HEK293 (cell line): ENCODE measurements at regions not wholly inside any gene's neighbourhood (a gene's known extent, or its start where the extent isn't known, plus 50 kb on each side); places are given as distances from the start of the nearest gene placed in this dataset.

Experiments
- CTCF ChIA-PET: fragments of 350-600 bp; formaldehyde crosslinking; extraction: SDS; loops from one replicate; lab custom pipeline; 2021; ENCODE audit warnings: antibody characterized with exemption; lab: Yijun Ruan, JAX
- POLR2A ChIA-PET: fragments of 300-600 bp; formaldehyde crosslinking; extraction: SDS; loops from one replicate; lab custom pipeline; 2020; ENCODE audit warnings: antibody characterized with exemption, inconsistent platforms; lab: Yijun Ruan, JAX
- H3K27ac ChIP-seq: fragments of 200-500 bp; sonication (Bioruptor generic); 2 replicates; pipeline ENCODE4 v1.5.1; 2014; ENCODE audit warnings: low read depth, low read length, control low read depth, inconsistent platforms; ENCODE audit errors: extremely low read depth
- H3K36me3 ChIP-seq, 2 experiments: fragments of 200-500 bp in 1 of 2; sonication (Bioruptor generic) in 1 of 2; 1 replicate in 1 of 2; 2 replicates in 1 of 2; pipeline ENCODE4 v1.5.1; 2014 to 2017; ENCODE audit warnings: inconsistent platforms in 2 of 2, low read length in 2 of 2; ENCODE audit not compliant: control insufficient read depth in 2 of 2, insufficient read depth in 1 of 2
- H3K4me1 ChIP-seq: fragments of 200-500 bp; sonication (Bioruptor generic); 2 replicates; pipeline ENCODE4 v1.5.1; 2014; ENCODE audit warnings: mild to moderate bottlenecking, low read length, inconsistent platforms; ENCODE audit not compliant: control insufficient read depth, insufficient read depth
- H3K4me3 ChIP-seq: 2 replicates; pipeline ENCODE4 v1.5.1; 2011; ENCODE audit warnings: low read depth, mild to moderate bottlenecking, control low read depth, low read length, moderate library complexity
- H3K9me3 ChIP-seq: fragments of 200-500 bp; sonication (Bioruptor generic); 2 replicates; pipeline ENCODE4 v1.5.1; 2014; ENCODE audit warnings: low read depth, low read length, inconsistent platforms; ENCODE audit not compliant: control insufficient read depth, insufficient read depth
- BCL11B ChIP-seq: fragments of 450-650 bp; formaldehyde crosslinking; IDR thresholded peaks from 2 replicates; pipeline ENCODE4 v1.5.1; 2016; ENCODE audit warnings: low read depth, missing biosample characterization, missing genetic modification characterization
- FEZF1 ChIP-seq: fragments of 450-650 bp; formaldehyde crosslinking; IDR thresholded peaks from 2 replicates; pipeline ENCODE4 v1.5.1; 2016; ENCODE audit warnings: missing biosample characterization, missing genetic modification characterization
- REPIN1 ChIP-seq: fragments of 450-650 bp; formaldehyde crosslinking; IDR thresholded peaks from 2 replicates; pipeline ENCODE4 v1.5.1; 2017; ENCODE audit warnings: missing biosample characterization, missing genetic modification characterization, low read depth
- SALL2 ChIP-seq: fragments of 450-650 bp; formaldehyde crosslinking; IDR thresholded peaks from 2 replicates; pipeline ENCODE4 v1.5.0; 2017; ENCODE audit warnings: missing biosample characterization, mild to moderate bottlenecking, missing genetic modification characterization, borderline replicate concordance
- ZBTB11 ChIP-seq: fragments of 450-650 bp; formaldehyde crosslinking; conservative IDR thresholded peaks from 2 replicates; pipeline ENCODE4 v1.5.1; 2016; ENCODE audit warnings: low read depth, missing biosample characterization, missing genetic modification characterization
- ZNF112 ChIP-seq: fragments of 450-650 bp; formaldehyde crosslinking; IDR thresholded peaks from 2 replicates; pipeline ENCODE4 v1.5.0; 2017; ENCODE audit warnings: missing biosample characterization, missing genetic modification characterization
- ZNF114 ChIP-seq: fragments of 450-650 bp; formaldehyde crosslinking; IDR thresholded peaks from 2 replicates; pipeline ENCODE4 v1.5.0; 2017; ENCODE audit warnings: missing biosample characterization, missing genetic modification characterization
- ZNF169 ChIP-seq: fragments of 450-650 bp; formaldehyde crosslinking; IDR thresholded peaks from 2 replicates; pipeline ENCODE4 v1.5.1; 2016; ENCODE audit warnings: missing biosample characterization, missing genetic modification characterization
- ZNF211 ChIP-seq: fragments of 450-650 bp; formaldehyde crosslinking; IDR thresholded peaks from 2 replicates; pipeline ENCODE4 v1.5.1; 2016; ENCODE audit warnings: low read depth, missing biosample characterization, missing genetic modification characterization
- ZNF302 ChIP-seq: fragments of 450-650 bp; formaldehyde crosslinking; IDR thresholded peaks from 2 replicates; pipeline ENCODE4 v1.5.1; 2016; ENCODE audit warnings: missing biosample characterization, missing genetic modification characterization, low read depth
- ZNF311 ChIP-seq: fragments of 450-650 bp; formaldehyde crosslinking; IDR thresholded peaks from 2 replicates; pipeline ENCODE4 v1.5.1; 2017; ENCODE audit warnings: missing biosample characterization, missing genetic modification characterization, borderline replicate concordance
- ZNF571 ChIP-seq: fragments of 450-650 bp; formaldehyde crosslinking; IDR thresholded peaks from 2 replicates; pipeline ENCODE4 v1.5.0; 2017; ENCODE audit warnings: missing biosample characterization, missing genetic modification characterization
- ZNF654 ChIP-seq: fragments of 450-650 bp; formaldehyde crosslinking; IDR thresholded peaks from 2 replicates; pipeline ENCODE4 v1.5.1; 2016; ENCODE audit warnings: low read depth, missing biosample characterization, missing genetic modification characterization
- ZNF658 ChIP-seq: fragments of 450-650 bp; formaldehyde crosslinking; IDR thresholded peaks from 2 replicates; pipeline ENCODE4; 2016; ENCODE audit warnings: missing biosample characterization, missing genetic modification characterization
- ZNF704 ChIP-seq: fragments of 450-650 bp; formaldehyde crosslinking; IDR thresholded peaks from 2 replicates; pipeline ENCODE4 v1.5.1; 2016; ENCODE audit warnings: missing biosample characterization, missing genetic modification characterization
- ZNF747 ChIP-seq: fragments of 450-650 bp; formaldehyde crosslinking; IDR thresholded peaks from 2 replicates; pipeline ENCODE4 v1.5.1; 2016; ENCODE audit warnings: missing biosample characterization, missing genetic modification characterization
- ZNF76 ChIP-seq: fragments of 450-650 bp; formaldehyde crosslinking; IDR thresholded peaks from 2 replicates; pipeline ENCODE4; 2016; ENCODE audit warnings: low read depth, missing biosample characterization, missing genetic modification characterization, borderline replicate concordance
- TF ChIP-seq, protein P1 (sequence below): fragments of 450-650 bp; formaldehyde crosslinking; IDR thresholded peaks from 2 replicates; pipeline ENCODE4 v1.5.1; 2016; ENCODE audit warnings: missing biosample characterization, missing genetic modification characterization
- TF ChIP-seq, protein P2 (sequence below): fragments of 450-650 bp; formaldehyde crosslinking; IDR thresholded peaks from 2 replicates; pipeline ENCODE4 v1.5.1; 2016; ENCODE audit warnings: missing biosample characterization, missing genetic modification characterization, borderline replicate concordance
- TF ChIP-seq, protein P3 (sequence below): fragments of 450-650 bp; formaldehyde crosslinking; IDR thresholded peaks from 2 replicates; pipeline ENCODE4 v1.5.1; 2016; ENCODE audit warnings: missing biosample characterization, missing genetic modification characterization

GRCh38 chr3:7927015-7927414 lies 574.6 kb upstream of the LMCD1 start (continued):
- TF ChIP-seq, protein P1, sequence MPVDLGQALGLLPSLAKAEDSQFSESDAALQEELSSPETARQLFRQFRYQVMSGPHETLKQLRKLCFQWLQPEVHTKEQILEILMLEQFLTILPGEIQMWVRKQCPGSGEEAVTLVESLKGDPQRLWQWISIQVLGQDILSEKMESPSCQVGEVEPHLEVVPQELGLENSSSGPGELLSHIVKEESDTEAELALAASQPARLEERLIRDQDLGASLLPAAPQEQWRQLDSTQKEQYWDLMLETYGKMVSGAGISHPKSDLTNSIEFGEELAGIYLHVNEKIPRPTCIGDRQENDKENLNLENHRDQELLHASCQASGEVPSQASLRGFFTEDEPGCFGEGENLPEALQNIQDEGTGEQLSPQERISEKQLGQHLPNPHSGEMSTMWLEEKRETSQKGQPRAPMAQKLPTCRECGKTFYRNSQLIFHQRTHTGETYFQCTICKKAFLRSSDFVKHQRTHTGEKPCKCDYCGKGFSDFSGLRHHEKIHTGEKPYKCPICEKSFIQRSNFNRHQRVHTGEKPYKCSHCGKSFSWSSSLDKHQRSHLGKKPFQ (tag by site-specific recombination), result no peak
- TF ChIP-seq SALL2 (tag by site-specific recombination) (no peak), ZNF747 (tag by site-specific recombination) (no peak), FEZF1 (no peak), ZNF658 (no peak)

- H3K27ac ChIP-seq, result no peak overlapping the region
- no peaks in the 10 kb centered on the region for H3K36me3 ChIP-seq
- no peaks in the 10 kb centered on the region for H3K4me1 ChIP-seq
- H3K4me3 ChIP-seq, result no peak overlapping the region
- H3K9me3 ChIP-seq, result no peaks in the 10 kb centered on the region
- POLR2A ChIA-PET, result no interaction called here
- TF ChIP-seq ZNF76 (no peak), ZNF654 (no peak), ZNF211 (tag by site-specific recombination) (no peak), ZNF704 (tag by site-specific recombination) (no peak), ZNF112 (tag by site-specific recombination) (no peak), ZNF311 (tag by site-specific recombination) (no peak), ZNF169 (no peak), ZNF658 (no peak)
- TF ChIP-seq, protein P2, sequence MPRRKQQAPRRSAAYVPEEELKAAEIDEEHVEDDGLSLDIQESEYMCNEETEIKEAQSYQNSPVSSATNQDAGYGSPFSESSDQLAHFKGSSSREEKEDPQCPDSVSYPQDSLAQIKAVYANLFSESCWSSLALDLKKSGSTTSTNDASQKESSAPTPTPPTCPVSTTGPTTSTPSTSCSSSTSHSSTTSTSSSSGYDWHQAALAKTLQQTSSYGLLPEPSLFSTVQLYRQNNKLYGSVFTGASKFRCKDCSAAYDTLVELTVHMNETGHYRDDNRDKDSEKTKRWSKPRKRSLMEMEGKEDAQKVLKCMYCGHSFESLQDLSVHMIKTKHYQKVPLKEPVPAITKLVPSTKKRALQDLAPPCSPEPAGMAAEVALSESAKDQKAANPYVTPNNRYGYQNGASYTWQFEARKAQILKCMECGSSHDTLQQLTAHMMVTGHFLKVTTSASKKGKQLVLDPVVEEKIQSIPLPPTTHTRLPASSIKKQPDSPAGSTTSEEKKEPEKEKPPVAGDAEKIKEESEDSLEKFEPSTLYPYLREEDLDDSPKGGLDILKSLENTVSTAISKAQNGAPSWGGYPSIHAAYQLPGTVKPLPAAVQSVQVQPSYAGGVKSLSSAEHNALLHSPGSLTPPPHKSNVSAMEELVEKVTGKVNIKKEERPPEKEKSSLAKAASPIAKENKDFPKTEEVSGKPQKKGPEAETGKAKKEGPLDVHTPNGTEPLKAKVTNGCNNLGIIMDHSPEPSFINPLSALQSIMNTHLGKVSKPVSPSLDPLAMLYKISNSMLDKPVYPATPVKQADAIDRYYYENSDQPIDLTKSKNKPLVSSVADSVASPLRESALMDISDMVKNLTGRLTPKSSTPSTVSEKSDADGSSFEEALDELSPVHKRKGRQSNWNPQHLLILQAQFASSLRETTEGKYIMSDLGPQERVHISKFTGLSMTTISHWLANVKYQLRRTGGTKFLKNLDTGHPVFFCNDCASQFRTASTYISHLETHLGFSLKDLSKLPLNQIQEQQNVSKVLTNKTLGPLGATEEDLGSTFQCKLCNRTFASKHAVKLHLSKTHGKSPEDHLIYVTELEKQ, result no peak
- TF ChIP-seq, all 188 proteins: peak for 0
- CTCF ChIA-PET, result no interaction called here
Measured at GRCh38 chr3:7927864-7928263, 573.8 kb upstream of the LMCD1 start.

DNA sequence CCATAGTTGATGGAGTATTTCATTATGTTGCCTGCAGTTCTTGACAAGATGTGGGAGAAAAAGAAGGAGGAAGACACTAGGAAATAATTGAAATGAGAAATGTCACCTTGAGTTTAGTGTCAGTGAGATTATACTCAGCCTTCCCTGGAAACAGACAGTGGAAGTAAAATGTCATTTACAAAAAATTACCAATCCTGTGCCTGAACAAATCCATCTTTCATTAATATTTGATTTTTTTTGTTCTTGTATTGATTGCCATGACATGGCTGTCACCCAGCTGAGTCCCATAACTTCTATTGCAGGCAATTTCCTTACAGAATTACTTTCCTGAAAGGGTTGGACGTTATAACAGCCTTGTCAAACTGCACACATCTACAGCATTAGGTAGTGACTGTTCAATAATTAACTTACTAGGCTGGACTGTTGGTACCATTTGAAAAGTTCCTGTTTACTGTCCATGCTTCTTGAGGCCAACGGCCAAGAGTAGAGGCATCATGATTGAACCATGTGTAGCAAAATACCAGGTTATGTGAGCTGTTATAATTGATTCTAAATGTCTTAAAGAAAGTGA lies 572.2 kb upstream of the LMCD1 start:
- ChIA-PET CTCF (no interaction called here), POLR2A (no interaction called here)
- Histone ChIP-seq H3K4me3 (no peak overlapping the region), H3K4me1 (no peaks in the 10 kb centered on the region), H3K9me3 (no peaks in the 10 kb centered on the region), H3K36me3 (no peaks in the 10 kb centered on the region), H3K27ac (no peak overlapping the region)
- TF ChIP-seq BCL11B (tag by site-specific recombination) (no peak), ZNF747 (tag by site-specific recombination) (no peak), ZNF114 (no peak)

GRCh38 chr3:7934362-7934761 lies 567.3 kb upstream of the LMCD1 start:
- Histone ChIP-seq H3K4me1 (no peaks in the 10 kb centered on the region), H3K36me3 (no peaks in the 10 kb centered on the region), H3K27ac (no peak overlapping the region), H3K4me3 (no peak overlapping the region), H3K9me3 (no peaks in the 10 kb centered on the region)
- CTCF ChIA-PET, result interaction anchor here (0.6 kb wide), 1 partner anchor 347 kb away, joined by 4 read pairs; no protein-coding TSS in a partner anchor
- POLR2A ChIA-PET, result no interaction called here
- TF ChIP-seq ZNF302 (tag by site-specific recombination), result no peak
- TF ChIP-seq REPIN1 (tag by site-specific recombination), result no peak
- no peak for TF ChIP-seq ZBTB11 (tag by site-specific recombination)
- TF ChIP-seq, protein P3, sequence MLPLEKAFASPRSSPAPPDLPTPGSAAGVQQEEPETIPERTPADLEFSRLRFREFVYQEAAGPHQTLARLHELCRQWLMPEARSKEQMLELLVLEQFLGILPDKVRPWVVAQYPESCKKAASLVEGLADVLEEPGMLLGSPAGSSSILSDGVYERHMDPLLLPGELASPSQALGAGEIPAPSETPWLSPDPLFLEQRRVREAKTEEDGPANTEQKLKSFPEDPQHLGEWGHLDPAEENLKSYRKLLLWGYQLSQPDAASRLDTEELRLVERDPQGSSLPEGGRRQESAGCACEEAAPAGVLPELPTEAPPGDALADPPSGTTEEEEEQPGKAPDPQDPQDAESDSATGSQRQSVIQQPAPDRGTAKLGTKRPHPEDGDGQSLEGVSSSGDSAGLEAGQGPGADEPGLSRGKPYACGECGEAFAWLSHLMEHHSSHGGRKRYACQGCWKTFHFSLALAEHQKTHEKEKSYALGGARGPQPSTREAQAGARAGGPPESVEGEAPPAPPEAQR, result no peak
- TF ChIP-seq ZNF571 (tag by site-specific recombination), result no peak
- no peak for TF ChIP-seq ZNF114
